ENCODE measurements at regions not wholly inside any gene's neighbourhood (a gene's known extent, or its start where the extent isn't known, plus 50 kb on each side); places are given as distances from the start of the nearest gene placed in this dataset.

DNA sequence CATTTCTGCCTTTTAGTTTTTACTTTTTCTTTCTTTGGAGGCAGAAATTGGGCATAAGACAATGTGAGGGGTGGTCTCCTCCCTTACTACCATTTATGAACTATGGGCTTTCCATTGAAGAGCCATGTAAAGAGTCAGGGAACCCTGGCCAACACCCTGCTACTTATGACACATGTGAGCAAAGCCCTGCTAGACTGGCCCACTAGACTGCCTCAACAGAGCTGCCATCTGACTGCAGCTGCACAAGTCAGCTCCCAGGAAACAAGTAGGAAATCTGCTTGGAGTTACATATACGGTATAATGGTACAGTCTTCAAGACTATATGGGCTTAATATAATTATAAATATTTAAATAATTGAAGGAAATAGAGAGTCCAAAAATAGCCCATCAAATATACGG is 816.8 kb downstream of the TRIB2 start:
- ATAC-seq (no peak), DNase-seq (no peak)
- H3K4me3 ChIP-seq: no peak overlapping the region
- TF ChIP-seq POLR2A (IDR thresholded peaks at IDR 0.05): no peak
- TF ChIP-seq, protein P1, sequence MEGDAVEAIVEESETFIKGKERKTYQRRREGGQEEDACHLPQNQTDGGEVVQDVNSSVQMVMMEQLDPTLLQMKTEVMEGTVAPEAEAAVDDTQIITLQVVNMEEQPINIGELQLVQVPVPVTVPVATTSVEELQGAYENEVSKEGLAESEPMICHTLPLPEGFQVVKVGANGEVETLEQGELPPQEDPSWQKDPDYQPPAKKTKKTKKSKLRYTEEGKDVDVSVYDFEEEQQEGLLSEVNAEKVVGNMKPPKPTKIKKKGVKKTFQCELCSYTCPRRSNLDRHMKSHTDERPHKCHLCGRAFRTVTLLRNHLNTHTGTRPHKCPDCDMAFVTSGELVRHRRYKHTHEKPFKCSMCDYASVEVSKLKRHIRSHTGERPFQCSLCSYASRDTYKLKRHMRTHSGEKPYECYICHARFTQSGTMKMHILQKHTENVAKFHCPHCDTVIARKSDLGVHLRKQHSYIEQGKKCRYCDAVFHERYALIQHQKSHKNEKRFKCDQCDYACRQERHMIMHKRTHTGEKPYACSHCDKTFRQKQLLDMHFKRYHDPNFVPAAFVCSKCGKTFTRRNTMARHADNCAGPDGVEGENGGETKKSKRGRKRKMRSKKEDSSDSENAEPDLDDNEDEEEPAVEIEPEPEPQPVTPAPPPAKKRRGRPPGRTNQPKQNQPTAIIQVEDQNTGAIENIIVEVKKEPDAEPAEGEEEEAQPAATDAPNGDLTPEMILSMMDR (IDR thresholded peaks at IDR 0.05): no peak
- H3K9me3 ChIP-seq: no peaks in the 10 kb centered on the region
- H3K27me3 ChIP-seq: no peaks in the 10 kb centered on the region
- no peak overlapping the region for H3K27ac ChIP-seq
- intact Hi-C loops (cut with DNase I): no loop called here
- no peaks in the 10 kb centered on the region for H3K4me1 ChIP-seq
- 54% methylated on average over 2 of the region's 2 CpGs for WGBS (ENCODE audit: insufficient coverage, low coverage, low lambda C conversion rate, missing lambda C conversion rate)
- H3K36me3 ChIP-seq: no peaks in the 10 kb centered on the region

DNA sequence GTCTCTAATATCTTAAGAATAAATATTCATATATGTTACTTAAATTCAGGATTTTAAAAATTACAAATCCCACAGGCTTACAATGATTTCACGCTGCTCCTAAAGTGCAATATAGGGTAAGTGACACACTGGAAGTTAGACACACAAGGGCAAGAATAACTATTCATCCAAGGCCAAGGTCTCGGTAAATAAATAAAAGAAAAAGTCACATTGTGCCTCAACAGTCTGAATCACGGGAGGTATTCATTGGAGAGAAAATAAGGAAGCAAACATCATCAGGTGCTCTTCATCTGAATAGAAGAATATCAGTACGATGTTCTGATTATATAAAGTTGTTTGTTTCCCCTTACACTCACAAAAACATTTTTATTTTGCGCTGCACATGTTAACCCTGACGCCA is 820.2 kb downstream of the TRIB2 start:
- DNase-seq (no peak), ATAC-seq (no peak)
- H3K9me3 ChIP-seq: no peaks in the 10 kb centered on the region
- intact Hi-C loops (cut with DNase I): no loop called here
- no peaks in the 10 kb centered on the region for H3K27me3 ChIP-seq
- no peak overlapping the region for H3K27ac ChIP-seq
- TF ChIP-seq, protein P1 (IDR thresholded peaks at IDR 0.05): no peak
- no peak for TF ChIP-seq POLR2A (IDR thresholded peaks at IDR 0.05)
- WGBS (ENCODE audit: insufficient coverage, low coverage, low lambda C conversion rate, missing lambda C conversion rate): 50% methylated on average over 6 of the region's 6 CpGs
- no peaks in the 10 kb centered on the region for H3K4me1 ChIP-seq
- no peaks in the 10 kb centered on the region for H3K36me3 ChIP-seq
- H3K4me3 ChIP-seq: no peak overlapping the region

DNA sequence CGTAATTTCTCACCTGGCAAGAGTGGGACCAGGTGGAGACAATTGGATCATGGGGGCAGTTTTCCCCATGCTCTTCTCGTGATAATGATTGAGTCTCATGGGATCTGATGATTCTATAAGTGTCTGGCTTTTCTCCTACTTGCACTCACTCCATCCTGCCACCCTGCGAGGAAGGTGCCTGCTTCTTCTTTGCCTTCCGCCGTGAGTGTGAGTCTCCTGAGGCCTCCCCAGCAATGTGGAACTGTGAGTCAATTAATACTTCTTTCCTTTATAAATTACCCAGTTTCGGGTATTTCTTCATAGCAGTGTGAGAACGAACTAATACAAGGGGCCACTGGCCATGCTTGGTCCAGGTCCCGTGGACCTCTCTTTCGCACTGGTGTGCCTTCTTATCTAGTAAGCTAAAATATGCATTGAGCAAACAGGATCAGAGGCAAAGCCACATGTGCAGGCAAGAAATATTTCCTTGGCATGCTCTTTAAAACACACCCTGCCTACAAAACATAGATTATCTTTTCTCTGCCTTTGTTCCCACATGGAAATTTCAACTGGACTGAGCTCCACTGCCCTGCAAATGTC is 821.1 kb downstream of the TRIB2 start:
- H3K9me3 ChIP-seq: no peaks in the 10 kb centered on the region
- no peak for ATAC-seq
- no peak overlapping the region for H3K27ac ChIP-seq
- DNase-seq: no peak
- H3K27me3 ChIP-seq: no peaks in the 10 kb centered on the region
- H3K36me3 ChIP-seq: no peaks in the 10 kb centered on the region
- WGBS (ENCODE audit: insufficient coverage, low coverage, low lambda C conversion rate, missing lambda C conversion rate): 50% methylated on average over 9 of the region's 9 CpGs
- TF ChIP-seq, protein P1 (IDR thresholded peaks at IDR 0.05): no peak
- no peak for TF ChIP-seq POLR2A (IDR thresholded peaks at IDR 0.05)
- intact Hi-C loops (cut with DNase I): no loop called here
- no peak overlapping the region for H3K4me3 ChIP-seq
- H3K4me1 ChIP-seq: no peaks in the 10 kb centered on the region

DNA sequence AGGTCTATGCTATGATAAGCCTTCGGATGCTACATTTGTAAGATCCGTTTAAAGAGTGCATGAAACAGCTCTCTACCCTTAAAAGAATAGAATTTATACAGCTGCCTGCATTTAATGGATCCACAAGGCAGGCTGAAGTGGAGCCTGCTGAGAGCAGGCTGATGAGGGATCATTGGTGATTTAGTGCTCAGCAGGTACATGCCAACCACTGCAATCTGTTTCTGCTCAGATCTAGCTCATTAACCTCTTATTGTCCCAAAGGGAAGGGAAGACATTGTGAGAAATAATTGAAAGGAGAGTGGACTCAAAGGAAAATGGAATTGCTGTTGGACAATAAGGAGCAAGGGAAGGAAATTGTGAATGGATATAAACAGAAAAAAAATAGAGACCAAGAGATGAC is 822.6 kb downstream of the TRIB2 start:
- H3K9me3 ChIP-seq: no peaks in the 10 kb centered on the region
- TF ChIP-seq, protein P1 (IDR thresholded peaks at IDR 0.05): no peak
- no peak for TF ChIP-seq POLR2A (IDR thresholded peaks at IDR 0.05)
- no peak overlapping the region for H3K27ac ChIP-seq
- no peak overlapping the region for H3K4me3 ChIP-seq
- H3K4me1 ChIP-seq: no peaks in the 10 kb centered on the region
- WGBS (ENCODE audit: insufficient coverage, low coverage, low lambda C conversion rate, missing lambda C conversion rate): 55% methylated on average over 2 of the region's 2 CpGs
- intact Hi-C loops (cut with DNase I): no loop called here
- no peaks in the 10 kb centered on the region for H3K27me3 ChIP-seq
- ATAC-seq (no peak), DNase-seq (no peak)
- H3K36me3 ChIP-seq: no peaks in the 10 kb centered on the region

DNA sequence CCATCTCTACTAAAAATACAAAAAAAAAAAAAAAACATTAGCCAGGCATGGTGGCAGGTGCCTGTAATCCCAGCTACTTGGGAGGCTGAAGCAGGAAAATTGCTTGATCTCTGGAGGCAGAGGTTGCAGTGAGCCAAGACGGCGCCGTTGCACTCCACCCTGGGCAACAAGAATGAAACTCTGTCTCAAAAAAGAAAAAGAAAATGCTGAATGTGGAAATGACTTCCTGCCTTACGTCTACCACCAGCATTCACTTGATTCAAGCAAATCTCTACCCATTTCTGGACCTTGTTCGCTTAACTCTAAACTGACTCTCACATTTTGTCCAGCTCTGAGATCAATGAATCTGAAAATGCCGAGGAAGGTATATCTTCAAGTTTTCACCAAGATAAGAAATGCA is 825.3 kb downstream of the TRIB2 start:
- H3K4me1 ChIP-seq: no peaks in the 10 kb centered on the region
- no peak for DNase-seq
- intact Hi-C loops (cut with DNase I): no loop called here

More for the DNA sequence above, 825.3 kb downstream of the TRIB2 start:
- TF ChIP-seq POLR2A (IDR thresholded peaks at IDR 0.05): no peak
- TF ChIP-seq, protein P1 (IDR thresholded peaks at IDR 0.05): no peak
- Histone ChIP-seq H3K36me3 (no peaks in the 10 kb centered on the region), H3K4me3 (no peak overlapping the region), H3K27ac (no peak overlapping the region), H3K27me3 (no peaks in the 10 kb centered on the region), H3K9me3 (no peaks in the 10 kb centered on the region)
- ATAC-seq: no peak
- 43% methylated on average over 4 of the region's 6 CpGs for WGBS (ENCODE audit: insufficient coverage, low coverage, low lambda C conversion rate, missing lambda C conversion rate)

All from right lobe of liver (tissue), 6 donors.